Inferior parietal cortex (tissue), 1 donor: ENCODE measurements at regions not wholly inside any gene's neighbourhood (a gene's known extent, or its start where the extent isn't known, plus 50 kb on each side); places are given as distances from the start of the nearest gene placed in this dataset.

Source experiments
- DNase-seq: peaks from one replicate; pipeline ENCODE4 v3.0.0-alpha.2; 2016; ENCODE audit errors: extremely low spot score

DNA sequence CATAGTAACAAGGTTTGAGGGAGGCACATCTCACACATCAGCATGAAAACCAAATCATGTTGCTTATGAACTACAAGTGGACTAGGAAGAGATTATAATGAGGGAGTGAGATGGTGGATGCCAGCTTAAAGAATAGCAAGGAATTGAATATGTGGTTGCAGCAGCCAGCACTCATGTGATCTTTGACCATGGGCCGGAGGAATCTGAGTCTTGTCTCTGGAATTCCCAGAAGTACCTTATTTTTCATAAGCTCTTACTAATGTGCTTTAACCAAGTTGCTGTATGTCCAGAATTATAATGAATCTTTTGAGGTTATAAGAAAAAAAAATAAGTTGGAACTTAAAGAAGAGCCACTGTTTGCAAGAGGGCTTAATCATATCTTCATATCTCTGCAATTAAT is 97.0 kb downstream of the DISP1 start:
- DNase-seq, result no peak

DNA sequence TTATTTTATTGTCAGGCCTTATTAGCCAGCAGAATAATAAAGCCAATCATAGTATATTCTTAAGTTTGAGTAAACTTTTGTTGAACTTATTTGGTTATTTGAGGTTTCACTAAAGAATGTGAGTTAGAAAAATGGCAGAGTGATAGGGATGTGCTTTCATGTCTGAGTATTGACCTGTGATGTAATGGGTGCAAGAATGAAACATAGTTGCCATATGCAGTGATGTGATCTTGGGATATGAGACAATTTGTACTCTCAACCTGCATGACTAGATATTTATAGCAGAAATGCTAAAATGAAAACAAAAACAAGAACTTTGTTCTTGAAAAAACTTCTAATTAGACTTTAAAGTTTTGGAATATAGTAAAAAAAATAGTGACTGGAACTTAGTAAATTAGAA is 97.9 kb downstream of the DISP1 start:
- DNase-seq, result no peak

DNA sequence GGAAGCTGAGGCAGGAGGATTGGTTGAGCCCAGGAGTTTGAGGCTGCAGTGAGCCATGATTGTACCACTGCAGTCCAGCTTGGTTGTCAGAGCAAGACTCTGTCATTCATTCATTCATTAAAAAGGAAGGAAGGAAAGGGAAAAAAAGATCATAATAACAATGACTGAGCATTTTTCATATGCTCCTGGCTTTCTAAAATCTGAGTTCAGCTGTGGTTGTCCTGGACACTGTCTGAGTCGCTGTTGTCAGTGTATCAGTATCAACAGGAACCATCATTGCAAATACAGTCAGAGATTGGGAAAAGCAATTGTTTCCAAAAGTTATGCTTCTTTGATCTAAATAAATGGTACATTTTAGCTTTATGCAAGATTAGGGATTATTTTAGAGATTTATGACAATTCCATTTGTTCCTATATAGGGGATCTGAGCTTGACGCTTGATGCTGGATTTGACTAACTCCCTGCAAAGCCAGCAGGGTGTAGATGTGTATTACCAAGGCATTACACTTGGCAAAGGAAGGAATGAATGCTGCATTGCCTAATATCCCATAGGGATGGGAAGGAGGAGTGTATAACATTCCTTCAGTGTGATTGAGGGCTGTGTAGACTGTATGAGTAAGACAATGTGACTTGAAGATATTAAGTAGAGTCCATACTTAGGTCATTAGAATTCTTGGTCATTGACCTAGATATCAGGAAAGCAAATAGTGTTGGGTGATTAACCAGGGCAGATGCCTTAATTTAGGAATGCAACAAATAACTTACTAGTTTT is 100.2 kb downstream of the DISP1 start:
- no peak for DNase-seq

DNA sequence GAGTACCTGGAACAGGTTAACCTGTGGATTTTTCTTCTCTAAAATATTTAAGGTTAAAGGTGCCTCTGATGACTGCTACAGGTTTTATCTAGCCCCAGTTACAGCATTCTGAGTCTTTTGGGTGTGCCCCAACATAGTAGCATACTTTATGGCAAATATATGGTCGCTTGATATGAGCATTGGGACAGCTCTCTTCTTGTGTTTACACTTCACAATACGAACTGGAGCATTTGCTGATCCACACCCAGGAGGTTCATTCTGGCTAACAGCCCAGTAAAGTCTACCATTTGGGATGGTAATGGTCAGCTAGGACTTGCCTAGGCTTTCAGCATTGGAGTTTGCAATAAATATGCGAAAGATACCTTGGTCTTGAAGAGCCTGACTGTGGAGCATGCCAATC is 101.3 kb downstream of the DISP1 start:
- DNase-seq, result no peak

DNA sequence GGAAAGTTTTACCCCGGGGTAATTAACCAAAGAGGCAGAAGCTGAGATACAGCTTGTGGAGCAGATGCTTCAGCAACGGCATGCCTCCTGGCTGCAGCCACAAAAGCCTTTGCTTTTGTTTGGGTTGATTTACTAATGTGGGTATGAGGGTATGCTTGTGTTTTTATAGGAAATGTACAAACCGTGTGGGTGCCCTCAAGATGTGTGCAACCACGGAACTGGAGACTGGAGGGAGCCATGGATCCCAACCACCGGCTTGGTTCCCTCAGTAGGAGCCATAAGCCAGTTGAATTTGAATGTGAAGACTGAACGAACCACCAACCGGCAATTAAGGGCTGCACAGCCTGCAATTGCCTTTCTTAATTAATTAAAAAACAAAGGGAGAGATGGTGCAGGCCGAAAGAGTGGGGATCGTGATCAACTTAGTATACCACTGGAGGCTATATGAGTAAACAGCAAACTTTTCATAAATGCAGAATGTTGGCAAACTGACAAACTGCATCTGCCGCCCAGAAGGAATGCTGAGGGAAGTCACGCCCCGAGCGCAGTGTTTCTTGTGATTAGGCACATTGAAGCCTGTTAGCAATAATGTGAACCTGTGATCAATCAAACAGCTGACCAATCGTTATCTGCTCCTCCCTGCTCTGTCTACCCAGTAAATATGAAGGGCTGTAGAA is 104.1 kb downstream of the DISP1 start:
- DNase-seq, result no peak

DNA sequence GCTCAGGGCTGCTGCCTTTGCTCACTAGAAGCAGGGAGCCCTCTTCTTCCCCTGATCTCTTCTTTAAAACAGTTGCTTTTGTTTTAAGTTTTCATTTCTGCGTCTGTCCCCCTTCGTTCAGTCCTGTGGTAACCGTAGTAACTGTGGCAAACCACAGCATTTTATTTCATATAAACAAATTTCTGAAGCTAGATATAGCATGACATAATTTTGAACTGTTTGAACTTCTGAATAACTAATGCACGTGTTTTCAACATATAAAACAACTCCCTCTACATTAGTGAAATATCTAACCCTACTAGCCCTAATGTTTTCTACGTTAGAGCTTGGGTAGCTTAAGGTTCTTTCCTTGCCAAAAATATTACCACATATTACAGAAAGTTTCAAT is 104.6 kb downstream of the DISP1 start:
- no peak for DNase-seq

DNA sequence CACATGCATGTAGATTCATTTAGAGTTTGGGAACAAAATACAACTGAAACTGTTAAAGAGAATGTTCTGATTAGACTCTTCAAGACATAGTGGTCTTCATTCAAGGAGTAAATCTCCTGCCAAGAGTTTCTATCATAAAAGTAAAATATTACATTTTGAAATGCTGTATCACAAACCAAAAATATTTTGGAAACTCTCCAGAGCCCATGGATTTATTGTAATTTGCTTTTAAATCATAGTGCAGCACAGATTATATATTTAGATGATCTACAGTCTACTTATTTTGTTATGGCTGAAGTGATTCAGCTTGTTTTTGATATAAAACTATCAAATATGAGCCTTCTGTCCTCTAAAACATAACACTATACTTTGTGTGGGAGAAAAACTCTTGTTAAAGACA is 105.3 kb downstream of the DISP1 start:
- peak; percentile 30 for DNase-seq

DNA sequence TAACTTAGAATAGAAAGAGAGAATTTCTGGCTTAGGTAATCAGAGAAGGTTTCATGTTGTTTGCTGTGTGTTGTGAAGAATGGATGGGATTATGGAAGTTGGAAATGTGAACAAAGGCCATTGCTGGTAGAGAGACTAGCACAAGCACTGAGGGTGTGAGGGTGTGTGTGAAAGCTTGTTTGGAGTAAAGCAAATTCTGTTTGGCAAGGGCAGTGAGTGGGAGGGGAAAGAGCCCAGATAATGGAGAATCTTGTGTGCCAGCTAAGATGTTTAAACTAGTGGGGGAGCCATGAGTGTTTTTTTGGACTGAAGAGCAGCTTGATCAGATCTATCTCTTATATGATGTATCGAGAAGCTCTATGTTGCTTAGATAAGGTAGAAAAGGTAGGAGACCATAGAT is 107.1 kb downstream of the DISP1 start:
- no peak for DNase-seq

DNA sequence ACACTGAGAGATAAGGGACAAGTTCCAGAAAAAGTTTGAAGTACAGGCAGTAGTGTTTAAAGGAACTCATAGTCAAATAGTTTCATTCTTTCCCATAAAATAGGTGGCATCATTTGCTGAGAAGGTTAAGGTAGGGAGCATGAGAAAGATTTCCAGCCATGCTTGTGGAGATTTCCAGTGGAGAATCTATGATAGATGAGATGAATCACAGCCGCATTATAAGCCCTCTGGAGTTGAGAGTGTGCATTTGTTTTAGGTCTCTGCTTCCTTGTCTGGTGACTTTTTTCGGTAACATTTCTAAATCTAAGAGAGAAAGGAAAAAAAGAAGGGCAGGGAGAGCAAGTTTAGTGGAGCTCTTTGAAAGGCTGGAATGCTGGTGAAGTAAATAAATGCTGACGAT is 108.7 kb downstream of the DISP1 start:
- DNase-seq, result no peak

DNA sequence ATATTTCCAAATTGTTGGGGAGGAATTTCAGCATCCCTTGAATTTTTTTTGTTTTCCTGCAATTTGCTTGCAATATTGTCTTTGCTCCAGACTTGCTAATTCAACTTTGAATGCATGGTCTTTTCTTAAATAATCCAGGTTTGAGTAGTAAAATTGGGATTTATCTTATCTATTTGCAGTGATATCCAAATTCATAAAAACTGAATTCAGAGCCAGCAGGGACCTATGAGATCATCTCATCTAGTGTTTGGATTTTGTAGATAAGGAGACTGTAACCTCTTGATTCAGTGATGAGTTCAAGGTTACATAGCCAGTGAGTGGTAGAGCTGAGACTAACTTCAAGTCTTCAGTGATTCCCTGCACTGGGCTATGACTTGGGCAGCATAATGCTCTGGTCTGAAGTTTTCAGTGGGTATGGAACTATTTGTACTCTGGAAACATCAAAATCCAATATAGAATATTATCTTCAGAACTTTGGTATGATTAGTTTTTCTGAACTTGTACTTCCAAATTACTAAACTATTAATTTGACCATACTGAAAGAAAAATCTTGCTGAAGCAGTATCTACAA is 109.4 kb downstream of the DISP1 start:
- DNase-seq, result no peak

DNA sequence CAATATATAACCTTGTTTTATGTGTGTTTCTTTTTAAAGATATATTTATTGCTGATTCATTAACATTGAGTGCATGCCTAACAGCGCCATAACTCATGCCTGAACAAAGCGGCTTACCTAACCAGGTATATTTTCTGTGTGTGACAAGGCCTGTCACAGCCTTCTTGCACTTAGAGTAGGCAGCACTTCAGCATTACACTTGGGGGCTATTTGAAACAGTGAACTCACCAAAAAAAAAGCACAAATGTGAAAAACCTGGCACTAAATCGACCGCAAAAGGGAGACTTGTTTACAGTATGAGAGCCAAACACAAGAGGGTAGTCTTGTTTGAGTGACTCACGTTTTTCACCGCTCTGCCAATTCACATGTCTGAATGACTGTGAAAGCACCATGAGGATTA is 111.7 kb downstream of the DISP1 start:
- DNase-seq, result no peak

DNA sequence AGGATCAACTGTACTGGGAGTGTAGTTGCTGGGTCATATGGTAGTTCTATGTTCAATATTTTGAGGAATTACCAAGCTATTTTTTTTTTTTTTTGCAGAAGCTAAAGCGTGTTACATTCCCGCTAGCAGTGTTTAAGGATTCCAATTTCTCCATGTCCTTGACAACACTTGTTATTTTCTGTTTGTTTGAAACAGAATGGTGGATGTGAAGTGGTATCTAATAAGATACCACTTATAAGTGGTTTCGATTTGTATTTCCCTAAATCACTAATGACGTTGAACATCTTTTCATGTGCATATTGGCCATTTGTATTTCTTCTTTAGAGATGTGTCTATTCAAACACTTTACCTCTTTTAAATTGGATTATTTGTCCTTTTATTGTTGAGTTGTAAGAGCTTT is 112.2 kb downstream of the DISP1 start:
- no peak for DNase-seq

DNA sequence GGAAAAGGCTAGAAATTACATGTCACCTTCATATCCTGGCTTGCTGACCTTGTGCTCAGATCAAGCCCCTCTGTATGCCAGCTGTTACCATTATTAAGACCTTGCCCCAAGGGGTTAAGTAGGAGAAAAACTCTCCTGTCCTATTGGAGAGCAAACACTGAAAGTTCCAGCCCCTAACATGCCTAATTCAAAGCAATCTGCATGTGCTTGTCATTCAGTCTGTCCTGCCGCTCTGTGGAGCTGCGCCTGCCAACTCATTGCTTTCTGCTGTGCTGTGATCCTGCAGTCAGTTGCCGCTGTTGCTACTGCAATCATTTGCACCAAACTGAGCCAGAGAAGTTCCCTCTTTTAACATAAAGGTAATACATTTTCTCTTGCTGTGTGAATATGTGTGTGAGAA is 113.4 kb downstream of the DISP1 start:
- no peak for DNase-seq

DNA sequence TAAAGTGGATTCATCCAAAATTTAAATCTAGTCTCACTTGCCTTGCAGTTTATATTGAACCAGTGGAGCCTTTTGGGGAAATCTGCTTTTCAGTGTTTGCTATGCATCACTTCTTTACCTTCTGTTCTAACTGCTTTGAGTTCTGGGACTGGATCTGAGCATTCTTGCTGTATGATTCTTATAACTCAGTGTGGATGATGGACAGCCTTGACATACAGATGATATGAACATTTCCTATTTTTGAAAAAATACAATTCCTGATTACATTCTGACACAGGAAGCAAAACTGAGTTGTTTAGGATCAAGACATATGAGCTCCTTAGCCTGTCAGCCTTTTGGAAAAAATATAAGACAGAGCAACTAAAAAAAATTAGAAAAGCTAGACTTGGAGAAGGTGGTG is 115.2 kb downstream of the DISP1 start:
- DNase-seq, result no peak

DNA sequence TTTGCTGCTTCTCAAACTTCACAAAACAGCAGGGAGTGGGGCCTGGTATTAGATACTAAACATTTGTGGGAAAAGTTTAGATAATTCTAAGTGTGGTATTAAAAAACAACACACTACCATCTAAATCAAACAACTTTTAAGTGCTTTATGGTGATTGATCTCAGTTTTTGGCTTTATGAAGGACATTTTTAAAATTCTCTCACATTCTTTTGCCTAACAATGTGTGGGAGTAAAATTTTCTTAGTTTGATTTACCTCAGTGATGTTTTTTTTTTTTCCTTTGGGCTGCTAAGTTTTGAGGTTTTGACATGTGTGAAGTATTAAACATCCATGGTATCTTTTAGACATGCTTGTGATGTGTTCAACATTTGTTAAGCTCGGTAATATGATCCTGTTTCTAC is 116.2 kb downstream of the DISP1 start:
- DNase-seq, result no peak

DNA sequence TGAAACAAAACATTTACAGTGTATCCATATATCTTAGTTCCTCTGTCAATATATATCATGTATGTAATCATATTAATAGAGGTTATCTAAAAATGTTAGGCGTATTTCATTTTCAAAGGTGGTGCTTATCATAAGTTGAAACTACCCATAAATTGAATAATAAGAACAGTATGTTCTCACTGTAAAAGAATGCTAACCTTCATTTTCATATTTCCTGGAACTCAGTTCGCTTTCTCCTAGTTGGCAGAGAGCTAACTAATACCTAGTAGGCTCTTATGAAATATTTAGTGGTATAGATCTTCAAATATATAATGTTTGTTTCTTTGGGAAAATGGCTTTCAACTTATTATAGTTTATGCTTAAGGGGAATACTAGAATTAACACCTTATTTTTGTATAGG is 118.4 kb downstream of the DISP1 start:
- no peak for DNase-seq

DNA sequence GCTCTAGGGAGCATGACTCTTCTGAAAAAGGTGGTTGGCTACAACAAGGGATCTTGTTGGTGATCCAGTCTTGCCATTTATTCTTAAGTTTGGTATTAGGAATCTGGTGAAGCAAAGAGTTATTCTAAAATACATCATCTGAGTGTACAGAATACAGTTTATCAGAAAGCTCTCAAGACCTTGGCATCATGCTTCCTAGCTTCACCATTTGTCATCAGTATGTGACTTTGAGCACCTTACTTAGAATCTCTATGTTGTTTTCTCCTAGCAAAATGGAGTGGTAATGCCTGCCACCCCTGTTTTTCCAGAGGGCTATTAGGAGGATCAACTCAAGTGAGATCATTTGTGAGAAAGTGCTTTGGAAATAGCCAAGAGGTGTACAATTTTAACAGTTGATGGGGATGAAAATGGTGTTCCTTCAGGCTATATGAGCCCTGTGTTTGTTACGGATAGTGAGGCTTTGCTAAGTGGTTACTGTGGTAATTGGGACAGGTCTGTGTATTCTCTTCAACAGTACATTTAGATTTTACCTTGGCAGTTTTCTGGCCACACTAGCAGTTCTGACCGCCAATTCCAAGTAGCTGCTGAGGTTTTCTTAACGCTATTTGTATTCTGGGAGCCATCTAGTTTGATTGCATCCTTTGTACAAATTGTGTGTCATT is 120.5 kb downstream of the DISP1 start:
- DNase-seq, result no peak

DNA sequence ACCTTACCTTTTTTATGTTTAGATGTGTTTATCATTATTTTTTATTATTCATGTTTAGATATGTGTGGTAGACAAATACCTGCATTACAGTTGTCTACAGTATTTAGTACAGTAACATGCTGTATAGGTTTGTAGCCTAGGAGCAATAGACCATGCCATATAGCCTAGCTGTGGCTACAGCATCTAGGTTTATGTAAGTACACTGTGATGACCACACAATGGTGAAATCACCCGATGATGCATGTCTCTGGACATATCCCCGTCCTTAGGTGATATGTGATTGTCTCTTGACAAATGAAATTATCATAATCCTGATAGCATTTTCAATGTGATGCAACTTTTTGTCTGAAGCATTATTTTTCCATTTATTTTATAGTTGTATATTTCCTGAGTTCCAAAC is 121.2 kb downstream of the DISP1 start:
- no peak for DNase-seq

DNA sequence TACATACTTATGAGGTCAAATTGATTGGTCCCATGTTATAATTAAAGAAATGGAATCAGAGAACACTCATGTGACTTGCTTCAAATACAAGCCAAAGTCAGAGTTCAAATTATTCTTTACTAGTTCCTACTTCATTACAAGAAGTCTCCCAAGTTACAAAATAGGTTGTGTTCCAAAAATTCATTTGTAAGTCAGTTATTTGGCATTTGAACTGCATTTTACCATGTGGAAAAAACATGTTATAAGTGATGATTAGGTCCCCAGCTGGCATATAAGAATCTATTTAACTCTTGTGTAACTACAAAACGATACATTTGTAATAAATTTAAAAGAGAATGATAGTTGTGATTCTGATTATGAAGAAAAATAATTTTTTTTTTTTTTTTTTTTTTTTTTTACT is 124.1 kb downstream of the DISP1 start:
- DNase-seq, result no peak

DNA sequence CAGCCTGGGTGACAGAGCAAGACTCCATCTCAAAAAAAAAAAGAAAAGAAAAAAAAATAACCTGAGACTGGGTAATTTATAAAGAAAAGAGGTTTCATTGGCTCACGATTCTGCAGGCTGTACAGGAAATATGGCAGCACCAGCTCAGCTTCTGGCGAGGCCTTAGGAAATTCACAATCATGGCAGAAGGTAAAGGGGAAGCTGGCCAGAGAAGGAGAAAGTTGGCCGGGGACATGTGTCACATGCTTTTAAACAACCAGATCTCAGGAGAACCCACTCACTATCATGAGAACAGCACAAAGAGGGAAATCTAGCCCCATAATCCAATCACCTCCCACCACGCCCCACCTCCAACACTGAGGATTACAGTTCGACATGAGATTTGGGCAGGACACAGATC is 125.3 kb downstream of the DISP1 start:
- no peak for DNase-seq

DNA sequence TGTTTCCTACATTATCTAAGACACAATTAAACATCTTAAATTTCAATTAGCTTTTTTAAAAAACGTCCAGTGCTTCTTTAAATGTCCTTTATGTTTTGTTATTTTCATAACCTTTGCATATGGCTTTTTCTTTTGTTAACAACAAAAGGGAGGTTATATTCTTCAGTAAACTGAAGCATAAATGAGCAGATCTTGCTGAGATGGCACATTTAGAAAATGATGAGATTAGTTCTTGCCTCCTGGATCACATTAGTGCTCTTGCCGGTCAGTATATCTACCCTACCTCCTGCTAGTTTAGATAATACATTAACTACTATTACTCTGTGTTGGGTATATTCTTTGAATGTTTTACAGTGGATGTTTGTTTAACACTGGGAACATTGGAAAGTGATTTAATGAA is 126.1 kb downstream of the DISP1 start:
- DNase-seq, result no peak

DNA sequence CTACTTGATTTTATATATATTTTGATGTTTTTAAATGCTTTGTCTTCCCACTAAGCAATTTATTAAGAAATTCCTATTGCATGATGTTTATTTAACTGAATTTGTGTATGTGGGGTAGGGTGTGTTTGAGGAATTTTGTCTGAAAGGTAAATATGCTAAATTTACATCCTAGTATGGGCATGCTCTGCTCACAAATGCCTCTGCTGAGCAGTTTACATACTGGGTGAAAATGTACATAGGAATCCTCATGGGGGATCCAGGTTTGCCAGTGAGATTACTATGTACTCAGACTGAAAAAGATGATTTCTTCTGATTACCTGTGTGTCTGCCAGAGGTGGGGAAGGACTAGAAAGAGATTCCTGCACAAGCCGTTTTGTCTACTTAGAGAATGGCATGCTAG is 126.6 kb downstream of the DISP1 start:
- DNase-seq, result no peak

DNA sequence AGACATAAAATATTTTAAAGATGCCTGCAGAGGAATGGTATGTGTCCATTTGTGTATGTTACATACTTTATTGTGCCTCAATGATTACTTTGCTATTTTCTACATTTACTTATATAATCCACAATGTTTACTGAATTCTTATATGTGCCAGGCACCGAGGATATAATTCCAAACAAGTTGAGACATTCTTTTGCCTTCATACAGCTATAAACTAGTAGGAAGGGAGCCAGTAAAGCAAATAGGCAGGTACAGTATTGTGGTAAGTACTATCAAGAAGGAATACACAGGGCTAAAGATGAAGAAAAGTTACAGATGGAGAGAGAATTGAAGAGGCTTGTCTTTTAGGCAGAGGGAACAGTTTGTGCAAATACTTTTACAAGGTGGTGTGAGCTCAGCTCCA is 131.6 kb downstream of the DISP1 start:
- no peak for DNase-seq
